Fibroblast of the conjunctiva (primary cell): ENCODE measurements at regions not wholly inside any gene's neighbourhood (a gene's known extent, or its start where the extent isn't known, plus 50 kb on each side); places are given as distances from the start of the nearest gene placed in this dataset.

Source experiments
- DNase-seq: peaks from one replicate; pipeline ENCODE4 v3.0.0-alpha.2; 2010; ENCODE audit warnings: low read depth

GRCh38 chr1:239263801-239264200 lies 122.6 kb upstream of the CHRM3 start:
- no peak for DNase-seq

DNA sequence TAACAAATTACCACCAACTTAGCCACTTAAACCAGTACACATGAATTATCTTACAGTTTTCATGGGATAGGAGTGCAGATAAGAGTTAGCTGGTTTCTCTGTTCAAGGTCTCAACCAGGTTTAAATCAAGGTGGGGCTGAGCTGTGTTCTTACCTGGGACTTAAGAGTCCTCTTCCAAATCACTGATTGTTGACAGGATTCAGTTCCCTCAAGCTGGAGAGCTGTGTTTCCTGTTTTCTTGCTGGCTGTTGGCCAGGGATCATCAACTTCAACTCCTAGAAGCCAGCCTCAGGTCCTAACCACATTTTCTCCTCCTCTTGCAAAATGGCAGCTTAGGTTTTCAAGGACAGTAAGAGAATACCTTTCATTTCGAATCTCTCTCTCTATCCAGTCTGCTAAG lies 123.8 kb upstream of the CHRM3 start:
- no peak for DNase-seq

- no peak for DNase-seq
Measured at GRCh38 chr1:239261521-239261920, 124.8 kb upstream of the CHRM3 start.

GRCh38 chr1:239260842-239261241 lies 125.5 kb upstream of the CHRM3 start:
- DNase-seq = no peak

DNA sequence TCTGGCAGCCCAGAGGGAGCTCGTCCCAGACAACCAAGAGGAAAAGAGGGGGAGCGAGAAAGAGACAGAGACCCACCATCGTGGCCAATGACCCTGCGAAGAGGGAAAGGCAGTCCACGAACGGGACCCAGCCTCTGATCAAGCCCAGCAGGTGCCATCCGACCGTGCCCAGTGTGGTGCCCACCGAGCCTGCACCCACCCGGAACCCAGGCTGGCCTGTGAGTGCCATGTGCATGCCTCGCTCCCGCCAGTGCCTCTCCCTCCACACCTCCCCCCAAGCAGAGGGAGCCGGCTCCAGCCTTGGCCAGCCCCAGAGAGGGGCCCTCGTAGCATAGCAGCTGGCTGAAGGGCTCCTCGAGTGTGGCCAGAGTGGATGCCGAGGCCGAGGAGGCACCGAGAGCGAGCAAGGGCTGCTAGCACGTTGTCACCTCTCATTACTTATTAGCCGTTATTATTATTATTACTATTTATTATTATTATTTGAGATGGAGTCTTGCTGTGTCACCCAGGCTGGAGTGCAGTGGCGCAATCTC lies 130.7 kb upstream of the CHRM3 start:
- no peak for DNase-seq

DNA sequence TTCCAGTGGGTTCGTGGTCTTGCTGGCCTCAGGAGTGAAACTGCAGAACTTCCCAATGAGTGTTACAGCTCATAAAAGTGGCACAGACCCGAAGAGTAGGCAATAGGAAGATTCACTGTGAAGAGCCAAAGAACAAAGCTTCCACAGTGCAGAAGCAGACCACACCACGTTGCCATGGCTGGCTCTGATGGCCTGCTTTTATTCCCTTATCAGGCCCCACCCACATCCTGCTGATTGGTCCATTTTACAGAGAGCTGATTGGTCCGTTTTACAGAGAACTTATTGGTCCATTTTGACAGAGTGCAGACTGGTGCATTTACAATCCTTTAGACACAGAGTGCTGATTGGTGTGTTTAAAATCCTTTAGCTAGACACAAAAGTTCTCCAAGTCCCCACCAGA lies 131.4 kb upstream of the CHRM3 start:
- no peak for DNase-seq

DNA sequence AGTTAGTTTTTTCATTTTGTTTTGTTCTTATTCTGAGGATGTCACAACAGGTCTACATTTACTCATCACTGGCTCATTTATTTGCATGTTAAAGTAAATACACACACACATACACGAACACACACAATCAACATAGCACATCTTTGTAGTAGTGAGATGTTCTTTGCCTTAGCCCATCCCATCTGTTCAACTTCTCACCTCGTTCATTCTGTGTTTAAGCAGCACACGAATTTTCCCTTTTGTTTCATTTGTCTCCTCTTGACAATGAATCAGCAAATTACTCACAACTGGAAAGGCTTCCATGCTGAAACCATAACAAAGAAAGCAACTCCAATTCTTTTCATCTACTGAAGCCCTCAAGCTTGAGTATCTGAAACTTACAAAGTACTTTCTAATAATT lies 133.3 kb upstream of the CHRM3 start:
- no peak for DNase-seq

DNA sequence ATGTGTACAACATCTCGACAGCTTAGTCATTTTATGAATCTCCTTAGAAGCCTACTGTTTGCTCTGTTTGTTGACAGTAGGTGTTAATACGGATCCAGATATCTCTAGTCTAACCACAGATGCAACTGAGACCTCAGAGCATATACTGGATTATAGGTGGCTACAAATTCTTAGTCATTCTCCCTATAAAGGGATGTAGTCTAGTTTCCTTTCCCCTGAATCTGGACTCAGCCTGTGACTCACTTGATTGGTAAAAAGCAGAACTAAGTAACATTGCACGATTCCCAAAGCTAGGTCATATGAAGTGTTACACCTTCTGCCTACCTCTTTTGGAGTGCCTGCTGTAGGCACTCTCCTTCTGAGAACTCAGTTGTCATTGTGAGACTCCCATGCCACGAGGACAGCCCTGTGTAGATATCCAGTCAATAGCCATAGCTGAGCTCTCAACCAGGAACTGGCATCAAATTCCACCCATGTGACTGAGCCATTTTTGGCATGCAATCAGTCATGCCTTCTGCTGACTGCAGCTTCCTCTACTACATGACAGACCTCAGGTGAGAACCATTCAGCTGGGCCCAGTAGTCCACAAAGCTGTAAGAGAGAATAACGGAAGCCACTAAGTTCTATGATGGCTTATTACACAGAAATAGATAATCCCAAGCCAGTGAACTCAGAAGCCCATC lies 135.9 kb upstream of the CHRM3 start:
- DNase-seq = no peak

GRCh38 chr1:239247285-239247684 lies 139.1 kb upstream of the CHRM3 start:
- DNase-seq = no peak

DNA sequence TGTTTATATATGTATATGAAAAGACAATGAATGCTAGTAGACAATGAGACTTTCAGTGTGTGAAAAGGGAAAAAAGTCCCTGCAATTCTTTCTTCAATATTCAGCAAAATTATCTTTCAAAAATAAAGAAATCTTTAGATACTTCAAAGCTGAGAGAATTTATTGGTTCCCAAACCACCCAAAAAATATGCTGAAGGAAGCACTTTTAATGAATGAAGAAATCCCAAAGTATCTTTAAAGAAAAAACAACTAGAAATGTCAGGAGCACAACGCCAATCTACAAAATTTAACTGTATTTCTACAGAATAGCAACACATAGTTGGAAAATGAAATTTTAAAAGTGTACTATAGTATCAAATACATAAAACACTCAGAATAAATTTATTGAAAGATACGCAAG lies 142.3 kb upstream of the CHRM3 start:
- DNase-seq = no peak

DNA sequence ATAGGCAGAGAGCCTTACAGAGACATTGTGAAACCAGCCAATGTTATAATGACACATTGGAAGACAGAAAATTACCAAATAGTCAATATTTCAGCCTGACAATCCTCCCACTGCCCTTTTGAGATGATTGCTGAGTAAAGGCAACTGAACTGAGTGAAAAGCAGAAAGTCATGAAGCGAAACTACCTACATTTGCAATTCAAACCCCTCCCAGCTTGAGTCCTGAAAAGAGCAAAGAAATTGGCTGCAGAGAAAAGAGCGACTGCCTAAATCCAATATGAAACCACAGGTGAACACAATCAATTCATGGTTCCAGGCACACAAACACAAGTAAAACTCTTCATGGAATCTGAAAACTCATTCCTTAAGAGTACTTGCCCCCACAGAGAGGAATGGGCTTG lies 143.4 kb upstream of the CHRM3 start:
- DNase-seq = no peak

GRCh38 chr1:239242404-239242803 lies 144.0 kb upstream of the CHRM3 start:
- DNase-seq = no peak

- no peak for DNase-seq
Measured at GRCh38 chr1:239240736-239241135, 145.6 kb upstream of the CHRM3 start.

GRCh38 chr1:239239529-239239928 lies 146.8 kb upstream of the CHRM3 start:
- DNase-seq = no peak

DNA sequence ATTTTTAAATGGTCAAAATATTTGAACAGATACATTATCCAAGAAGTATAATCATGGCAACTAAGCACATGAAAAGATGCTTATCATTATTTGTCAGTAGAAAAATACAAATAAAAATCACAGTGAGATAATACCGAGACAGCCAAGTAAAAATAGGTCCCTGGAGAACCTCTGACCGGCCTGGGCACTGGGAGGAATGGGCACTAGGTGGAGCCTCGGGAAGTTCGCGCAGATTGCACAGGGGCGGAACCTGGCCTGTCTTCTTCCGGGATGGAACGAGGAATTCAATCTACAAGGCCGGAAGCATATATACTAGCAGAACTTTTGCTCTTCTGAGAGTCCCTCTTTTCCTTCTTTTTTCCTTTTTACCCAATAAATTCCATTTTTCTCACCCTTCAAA lies 148.5 kb upstream of the CHRM3 start:
- no peak for DNase-seq

DNA sequence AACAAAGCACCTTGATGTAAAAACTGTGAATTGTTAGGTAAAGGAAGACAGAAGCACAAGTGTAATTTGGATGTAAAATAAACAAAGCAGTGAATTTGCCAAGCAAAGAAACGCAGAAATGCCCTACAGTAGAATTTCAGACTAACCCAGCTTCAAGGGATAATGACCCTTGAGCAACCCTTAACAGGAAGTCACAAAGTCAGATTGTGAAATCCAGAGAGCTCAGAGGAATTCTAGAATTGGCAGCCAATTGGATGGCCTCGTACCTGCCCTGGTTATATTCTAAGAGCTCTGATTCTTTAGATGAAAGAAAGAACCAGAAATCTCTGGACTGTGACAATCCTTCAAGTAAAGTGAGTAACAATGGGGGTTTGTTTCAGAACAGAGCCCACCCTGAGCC lies 152.7 kb upstream of the CHRM3 start:
- no peak for DNase-seq

DNA sequence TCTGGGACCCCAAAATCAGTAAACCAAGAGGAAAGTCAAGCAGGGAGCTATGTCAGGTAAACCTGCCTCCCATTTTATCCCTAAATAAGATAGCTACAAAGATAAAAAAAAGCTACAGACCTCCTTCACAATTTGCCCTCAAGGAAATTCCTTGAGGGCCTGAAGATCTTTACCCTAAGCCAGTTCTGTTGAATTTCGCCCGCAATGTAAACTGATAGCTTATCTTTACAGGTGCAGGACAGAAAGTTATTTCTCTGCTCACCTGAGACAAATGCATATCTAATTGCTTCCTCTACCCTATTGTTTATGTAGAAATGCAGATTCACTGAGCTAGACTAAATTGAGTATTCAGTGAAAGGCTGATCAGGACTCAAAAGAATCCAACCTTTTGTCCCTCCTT lies 153.4 kb upstream of the CHRM3 start:
- DNase-seq = no peak

- DNase-seq = no peak
Measured at GRCh38 chr1:239228451-239228850, 157.9 kb upstream of the CHRM3 start.

GRCh38 chr1:239225396-239225795 lies 161.0 kb upstream of the CHRM3 start:
- no peak for DNase-seq

- no peak for DNase-seq
Measured at GRCh38 chr1:239224100-239224499, 162.3 kb upstream of the CHRM3 start.

DNA sequence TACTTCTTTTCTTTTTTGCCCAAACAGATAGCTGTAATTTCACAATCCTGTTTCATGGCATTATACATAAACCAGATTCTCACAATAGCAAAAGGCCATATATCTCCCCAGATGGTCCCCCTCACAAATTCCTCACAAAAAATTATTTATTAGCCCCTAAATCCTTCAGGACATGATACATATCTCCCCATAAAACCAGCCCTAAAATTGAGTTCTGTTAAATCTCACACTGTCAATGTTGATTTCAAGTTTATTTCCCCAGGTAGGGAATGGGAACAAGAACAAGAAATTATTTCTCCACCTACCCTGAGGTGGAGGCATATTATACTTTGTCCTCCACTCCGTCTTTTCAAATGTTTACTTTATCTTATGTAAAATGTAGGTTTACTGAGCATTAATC lies 163.4 kb upstream of the CHRM3 start:
- no peak for DNase-seq

- no peak for DNase-seq
Measured at GRCh38 chr1:239221656-239222055, 164.7 kb upstream of the CHRM3 start.

DNA sequence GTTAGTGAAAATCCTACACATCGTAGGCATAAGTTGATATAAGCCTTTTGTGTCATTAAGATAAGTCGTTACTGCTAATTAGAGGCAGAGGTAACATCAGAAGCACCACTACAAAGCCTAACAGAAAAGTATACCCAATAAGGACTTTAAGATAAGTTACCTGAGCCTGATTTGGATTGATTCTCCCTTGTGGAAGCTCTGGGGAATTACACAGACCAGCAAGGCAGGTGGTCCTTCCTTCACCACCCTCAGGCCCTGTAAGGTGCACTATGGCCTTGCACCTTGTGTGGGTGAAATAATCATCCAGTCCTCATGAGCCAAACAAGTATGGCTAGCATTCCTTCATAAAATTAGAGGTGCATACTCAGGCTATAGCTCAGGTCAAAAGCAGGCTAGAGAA lies 166.7 kb upstream of the CHRM3 start:
- no peak for DNase-seq

DNA sequence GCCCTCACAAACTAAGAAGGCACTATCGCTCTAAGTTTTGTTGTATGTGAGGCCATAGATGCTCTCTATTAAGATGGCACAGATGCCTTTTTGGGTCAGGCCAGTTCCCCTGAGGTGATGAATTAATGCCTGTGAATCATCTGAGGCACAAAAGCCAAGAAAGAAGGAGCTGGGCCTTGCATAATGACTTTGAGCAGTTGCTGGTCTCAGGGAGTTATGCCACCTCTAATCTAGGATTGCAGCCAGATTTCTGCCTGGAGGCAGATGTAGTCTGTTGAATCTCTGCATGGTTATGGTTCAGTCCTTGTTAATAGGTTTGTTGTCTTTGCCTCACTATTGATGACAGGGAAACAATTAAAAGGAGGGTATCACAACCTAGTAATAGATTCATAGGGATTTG lies 168.1 kb upstream of the CHRM3 start:
- no peak for DNase-seq
